Liver (tissue), 3 donors: ENCODE measurements at regions not wholly inside any gene's neighbourhood (a gene's known extent, or its start where the extent isn't known, plus 50 kb on each side); places are given as distances from the start of the nearest gene placed in this dataset.

ENCODE experiments used
- EGR1 ChIP-seq, 2 donors: IDR thresholded peaks; 2 replicates each; pipeline ENCODE4 v1.6.1; 2016 to 2018; ENCODE audit warnings: antibody characterized with exemption in 2 of 2, low read depth in 2 of 2
- GABPA ChIP-seq, 2 donors: IDR thresholded peaks in 1 of 2; conservative IDR thresholded peaks in 1 of 2; 2 replicates each; pipeline ENCODE4 v1.6.1; 2016; ENCODE audit warnings: antibody characterized with exemption in 2 of 2, mild to moderate bottlenecking in 1 of 2, moderate library complexity in 1 of 2
- RAD21 ChIP-seq, 2 donors: IDR thresholded peaks; 2 replicates each; pipeline ENCODE4 v1.6.1; 2016; ENCODE audit warnings: antibody characterized with exemption in 2 of 2, mild to moderate bottlenecking in 2 of 2
- RXRA ChIP-seq, 2 donors: IDR thresholded peaks; 2 replicates each; pipeline ENCODE4 v1.6.1; 2017 to 2018; ENCODE audit warnings: antibody characterized with exemption in 2 of 2, mild to moderate bottlenecking in 1 of 2
- SP1 ChIP-seq: IDR thresholded peaks from 2 replicates; pipeline ENCODE4 v1.6.1; 2018; ENCODE audit warnings: antibody characterized with exemption, mild to moderate bottlenecking
- TAF1 ChIP-seq: conservative IDR thresholded peaks from 2 replicates; pipeline ENCODE4 v1.6.1; 2016; ENCODE audit warnings: antibody characterized with exemption, mild to moderate bottlenecking
- YY1 ChIP-seq: IDR thresholded peaks from 2 replicates; pipeline ENCODE4 v1.6.1; 2016; ENCODE audit warnings: antibody characterized with exemption, mild to moderate bottlenecking
- TF ChIP-seq, protein P1 (sequence below): fragments of 150-350 bp; IDR thresholded peaks from 2 replicates; pipeline ENCODE4 v1.5.1; 2017; ENCODE audit warnings: improper control_type of control experiment, low read depth, low read length; ENCODE audit not compliant: missing input control
- TF ChIP-seq, protein P2 (sequence below): IDR thresholded peaks from 2 replicates; pipeline ENCODE4 v1.6.1; 2016; ENCODE audit warnings: antibody characterized with exemption
- TF ChIP-seq, protein P3 (sequence below): IDR thresholded peaks from 2 replicates; pipeline ENCODE4 v1.6.1; 2016; ENCODE audit warnings: antibody characterized with exemption, mild to moderate bottlenecking
- TF ChIP-seq, protein P4 (sequence below): IDR thresholded peaks from 2 replicates; pipeline ENCODE4 v1.6.1; 2016; ENCODE audit warnings: antibody characterized with exemption
- donor health status: healthy.
- donor health status: healthy.

DNA sequence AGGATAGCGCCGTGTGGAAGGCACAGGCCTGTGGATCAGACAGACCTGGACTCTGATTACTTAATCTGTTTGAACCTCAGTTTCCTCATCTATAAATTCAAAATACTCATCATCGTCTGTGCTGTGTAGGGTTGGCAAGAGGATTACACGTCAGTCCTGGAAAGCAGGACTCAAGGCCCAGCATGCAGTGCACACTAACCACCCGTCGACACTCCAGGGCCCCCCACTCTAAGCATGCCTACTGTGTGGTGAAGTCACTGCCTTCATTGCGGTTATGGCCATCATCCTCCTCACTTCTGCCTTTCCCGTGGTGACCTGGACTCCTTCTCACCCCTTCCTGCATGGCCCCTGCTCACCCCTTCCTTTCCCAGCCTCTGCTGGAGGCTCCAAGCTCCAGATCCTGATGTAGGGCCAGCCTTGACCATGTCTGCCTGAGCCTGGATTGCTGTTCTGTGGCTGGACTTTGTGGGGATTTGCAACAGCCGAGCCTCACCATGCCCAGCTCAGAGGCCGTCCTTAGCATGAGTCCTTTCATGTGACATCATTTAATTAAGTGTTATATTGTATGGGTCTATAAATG, 1158.0 kb downstream of the TBC1D22A start:
- TF ChIP-seq, protein P1, sequence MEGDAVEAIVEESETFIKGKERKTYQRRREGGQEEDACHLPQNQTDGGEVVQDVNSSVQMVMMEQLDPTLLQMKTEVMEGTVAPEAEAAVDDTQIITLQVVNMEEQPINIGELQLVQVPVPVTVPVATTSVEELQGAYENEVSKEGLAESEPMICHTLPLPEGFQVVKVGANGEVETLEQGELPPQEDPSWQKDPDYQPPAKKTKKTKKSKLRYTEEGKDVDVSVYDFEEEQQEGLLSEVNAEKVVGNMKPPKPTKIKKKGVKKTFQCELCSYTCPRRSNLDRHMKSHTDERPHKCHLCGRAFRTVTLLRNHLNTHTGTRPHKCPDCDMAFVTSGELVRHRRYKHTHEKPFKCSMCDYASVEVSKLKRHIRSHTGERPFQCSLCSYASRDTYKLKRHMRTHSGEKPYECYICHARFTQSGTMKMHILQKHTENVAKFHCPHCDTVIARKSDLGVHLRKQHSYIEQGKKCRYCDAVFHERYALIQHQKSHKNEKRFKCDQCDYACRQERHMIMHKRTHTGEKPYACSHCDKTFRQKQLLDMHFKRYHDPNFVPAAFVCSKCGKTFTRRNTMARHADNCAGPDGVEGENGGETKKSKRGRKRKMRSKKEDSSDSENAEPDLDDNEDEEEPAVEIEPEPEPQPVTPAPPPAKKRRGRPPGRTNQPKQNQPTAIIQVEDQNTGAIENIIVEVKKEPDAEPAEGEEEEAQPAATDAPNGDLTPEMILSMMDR = no peak
- TF ChIP-seq RAD21 (IDR thresholded peaks at IDR 0.05) (no peak), TAF1 (no peak), YY1 (no peak), SP1 (no peak), EGR1 (IDR thresholded peaks at IDR 0.05; ENCODE audit: low read depth in 2 of 2) (no peak), RXRA (IDR thresholded peaks at IDR 0.05) (no peak), GABPA (IDR thresholded peaks at IDR 0.05 in 1 of 2, conservative IDR thresholded peaks at IDR 0.05 in 1 of 2) (no peak)
- TF ChIP-seq, protein P2, sequence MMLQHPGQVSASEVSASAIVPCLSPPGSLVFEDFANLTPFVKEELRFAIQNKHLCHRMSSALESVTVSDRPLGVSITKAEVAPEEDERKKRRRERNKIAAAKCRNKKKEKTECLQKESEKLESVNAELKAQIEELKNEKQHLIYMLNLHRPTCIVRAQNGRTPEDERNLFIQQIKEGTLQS = no peak
- TF ChIP-seq, protein P3, sequence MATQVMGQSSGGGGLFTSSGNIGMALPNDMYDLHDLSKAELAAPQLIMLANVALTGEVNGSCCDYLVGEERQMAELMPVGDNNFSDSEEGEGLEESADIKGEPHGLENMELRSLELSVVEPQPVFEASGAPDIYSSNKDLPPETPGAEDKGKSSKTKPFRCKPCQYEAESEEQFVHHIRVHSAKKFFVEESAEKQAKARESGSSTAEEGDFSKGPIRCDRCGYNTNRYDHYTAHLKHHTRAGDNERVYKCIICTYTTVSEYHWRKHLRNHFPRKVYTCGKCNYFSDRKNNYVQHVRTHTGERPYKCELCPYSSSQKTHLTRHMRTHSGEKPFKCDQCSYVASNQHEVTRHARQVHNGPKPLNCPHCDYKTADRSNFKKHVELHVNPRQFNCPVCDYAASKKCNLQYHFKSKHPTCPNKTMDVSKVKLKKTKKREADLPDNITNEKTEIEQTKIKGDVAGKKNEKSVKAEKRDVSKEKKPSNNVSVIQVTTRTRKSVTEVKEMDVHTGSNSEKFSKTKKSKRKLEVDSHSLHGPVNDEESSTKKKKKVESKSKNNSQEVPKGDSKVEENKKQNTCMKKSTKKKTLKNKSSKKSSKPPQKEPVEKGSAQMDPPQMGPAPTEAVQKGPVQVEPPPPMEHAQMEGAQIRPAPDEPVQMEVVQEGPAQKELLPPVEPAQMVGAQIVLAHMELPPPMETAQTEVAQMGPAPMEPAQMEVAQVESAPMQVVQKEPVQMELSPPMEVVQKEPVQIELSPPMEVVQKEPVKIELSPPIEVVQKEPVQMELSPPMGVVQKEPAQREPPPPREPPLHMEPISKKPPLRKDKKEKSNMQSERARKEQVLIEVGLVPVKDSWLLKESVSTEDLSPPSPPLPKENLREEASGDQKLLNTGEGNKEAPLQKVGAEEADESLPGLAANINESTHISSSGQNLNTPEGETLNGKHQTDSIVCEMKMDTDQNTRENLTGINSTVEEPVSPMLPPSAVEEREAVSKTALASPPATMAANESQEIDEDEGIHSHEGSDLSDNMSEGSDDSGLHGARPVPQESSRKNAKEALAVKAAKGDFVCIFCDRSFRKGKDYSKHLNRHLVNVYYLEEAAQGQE = no peak
- TF ChIP-seq, protein P4, sequence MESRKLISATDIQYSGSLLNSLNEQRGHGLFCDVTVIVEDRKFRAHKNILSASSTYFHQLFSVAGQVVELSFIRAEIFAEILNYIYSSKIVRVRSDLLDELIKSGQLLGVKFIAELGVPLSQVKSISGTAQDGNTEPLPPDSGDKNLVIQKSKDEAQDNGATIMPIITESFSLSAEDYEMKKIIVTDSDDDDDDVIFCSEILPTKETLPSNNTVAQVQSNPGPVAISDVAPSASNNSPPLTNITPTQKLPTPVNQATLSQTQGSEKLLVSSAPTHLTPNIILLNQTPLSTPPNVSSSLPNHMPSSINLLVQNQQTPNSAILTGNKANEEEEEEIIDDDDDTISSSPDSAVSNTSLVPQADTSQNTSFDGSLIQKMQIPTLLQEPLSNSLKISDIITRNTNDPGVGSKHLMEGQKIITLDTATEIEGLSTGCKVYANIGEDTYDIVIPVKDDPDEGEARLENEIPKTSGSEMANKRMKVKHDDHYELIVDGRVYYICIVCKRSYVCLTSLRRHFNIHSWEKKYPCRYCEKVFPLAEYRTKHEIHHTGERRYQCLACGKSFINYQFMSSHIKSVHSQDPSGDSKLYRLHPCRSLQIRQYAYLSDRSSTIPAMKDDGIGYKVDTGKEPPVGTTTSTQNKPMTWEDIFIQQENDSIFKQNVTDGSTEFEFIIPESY = no peak
